Heart left ventricle (tissue), 13 donors: ENCODE measurements at regions not wholly inside any gene's neighbourhood (a gene's known extent, or its start where the extent isn't known, plus 50 kb on each side); places are given as distances from the start of the nearest gene placed in this dataset.

Experiments
- CTCF ChIP-seq, 12 donors: fragments of 200-600 bp; sonication (generic) in 4 of 12; IDR thresholded peaks; one replicate each; pipeline versions ENCODE4 v1.5.0 to v1.8.0; 2018 to 2022; ENCODE audit warnings: antibody characterized with exemption in 12 of 12, mild to moderate bottlenecking in 5 of 12
- POLR2A ChIP-seq, 2 donors: fragments of 450-650 bp; IDR thresholded peaks; one replicate each; pipeline ENCODE4 v1.6.1; 2017; ENCODE audit warnings: antibody characterized with exemption in 2 of 2, mild to moderate bottlenecking in 2 of 2, moderate library complexity in 2 of 2
- donor health status: ischemic (EF 13 %, LVEDD 7.1; RV severe dilation, severe dysfunction).
- donor health status: DM: no; HTN: yes; CAD: no.
- donor health status: DM: no; HTN: no; CAD: no.
- donor health status: ischemic (EF 25% LVEDD 6.9; RV normal size, moderate dysfunction).
- donor health status: ischemic (EF 25% LVEDD 5.7; RV mildly dilated, moderate dysfunction).
- donor health status: ischemic (EF 35%, LVEDD 5.7; RV mildly dilated, moderate dysfunction).
- donor health status: nonischemic (EF 11% LVEDD 7.7; RV severe dilation, severe dysfunction).
- donor health status: DM: yes; HTN: yes; CAD: no.
- donor health status: PGD.
- donor health status: ischemic (EF 29% LVEDD 5.4; RV normal size, mild dysfunction).
- donor health status: nonischemic (EF 23%, LVEDD 6.1; RV moderate dilation, normal function).

GRCh38 chr5:3190433-3190832 lies 405.2 kb upstream of the IRX1 start:
- TF ChIP-seq CTCF (IDR thresholded peaks at IDR 0.05) (no peak), POLR2A (IDR thresholded peaks at IDR 0.05) (no peak)
